ENCODE measurements at regions not wholly inside any gene's neighbourhood (a gene's known extent, or its start where the extent isn't known, plus 50 kb on each side); places are given as distances from the start of the nearest gene placed in this dataset.

GRCh38 chr14:100010679-100011078, 54.5 kb upstream of the EVL start:
- no peak for TF ChIP-seq CTCF (IDR thresholded peaks at IDR 0.05)
- TF ChIP-seq GRHL2 (CRISPR knock-in tag; IDR thresholded peaks at IDR 0.05; ENCODE audit: insufficient replicate concordance, severe bottlenecking): no peak
- no peak for TF ChIP-seq CREM (CRISPR knock-in tag; IDR thresholded peaks at IDR 0.05)
